OCI-LY1 (cell line): ENCODE measurements at regions not wholly inside any gene's neighbourhood (a gene's known extent, or its start where the extent isn't known, plus 50 kb on each side); places are given as distances from the start of the nearest gene placed in this dataset.
"Not testable (repeated sequence)": the region's sequence is repeated elsewhere in the genome, so short reads cannot be mapped to it uniquely, and the experiment has no call there.

ENCODE experiments used
- CTCF ChIP-seq: fragments of 200-600 bp; sonication (generic), shearing (Covaris generic); IDR thresholded peaks from 2 replicates; pipeline ENCODE4 v1.5.1; 2017; ENCODE audit warnings: mild to moderate bottlenecking, antibody characterized with exemption, low read length, moderate library complexity, mixed read lengths
- EZH2 ChIP-seq: fragments of 200-600 bp; sonication (generic), shearing (Covaris generic); IDR thresholded peaks from 2 replicates; pipeline ENCODE4 v1.8.0; 2017; ENCODE audit warnings: borderline replicate concordance, mixed run types, mild to moderate bottlenecking, antibody characterized with exemption, low read length, moderate library complexity, mixed read lengths

DNA sequence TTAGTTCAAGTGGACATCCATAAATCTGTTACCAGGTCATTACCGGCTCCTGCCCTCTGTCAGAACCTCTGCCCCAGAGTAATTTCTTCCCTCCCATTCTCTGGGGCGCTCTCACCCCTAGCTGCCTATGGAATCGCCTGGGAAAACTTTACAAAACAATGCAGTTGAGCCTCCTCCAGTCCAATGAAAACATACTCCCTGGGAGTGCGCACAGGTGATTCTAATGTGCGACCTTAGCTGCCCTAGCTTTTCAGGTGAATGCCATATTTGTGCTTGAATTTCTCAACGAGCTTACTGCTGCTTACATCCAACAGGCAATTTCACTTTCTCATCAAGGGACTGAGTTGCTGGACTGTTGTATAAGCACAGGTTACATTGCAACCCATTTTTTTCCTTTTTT lies 230.7 kb downstream of the NPIPA7 start:
- TF ChIP-seq CTCF, EZH2: not testable (repeated sequence)
